ENCODE measurements at regions not wholly inside any gene's neighbourhood (a gene's known extent, or its start where the extent isn't known, plus 50 kb on each side); places are given as distances from the start of the nearest gene placed in this dataset.

- Histone ChIP-seq H2AFZ (ENCODE audit: low read length) (no peak overlapping the region), H3K4me2 (ENCODE audit: low read depth, low read length, poor library complexity, severe bottlenecking) (no peak overlapping the region), H3F3A (ENCODE audit: low read depth) (no peaks in the 10 kb centered on the region), H3K79me2 (ENCODE audit: insufficient read depth, low read length) (no peaks in the 10 kb centered on the region), H4K20me1 (ENCODE audit: insufficient read depth, low read length, poor library complexity, severe bottlenecking) (no peaks in the 10 kb centered on the region), H3K9me3 (ENCODE audit: insufficient read depth, low read depth, low read length) (no peaks in the 10 kb centered on the region), H3K9ac (ENCODE audit: low read depth, low read length, poor library complexity, severe bottlenecking) (no peak overlapping the region), H3K4me3 (ENCODE audit: low read length, poor library complexity, severe bottlenecking) (no peak overlapping the region), H3K36me3 (ENCODE audit: insufficient read depth, low read length) (no peaks in the 10 kb centered on the region), H3K9me2 (replicated peaks; ENCODE audit: low read depth, low read length) (no peaks in the 10 kb centered on the region), H3K27me3 (ENCODE audit: insufficient read depth, low read length, poor library complexity, severe bottlenecking) (no peaks in the 10 kb centered on the region), H3K4me1 (ENCODE audit: insufficient read depth, low read length, poor library complexity, severe bottlenecking) (no peaks in the 10 kb centered on the region)
- TF ChIP-seq EZH2phosphoT487 (IDR thresholded peaks at IDR 0.05; ENCODE audit: borderline replicate concordance) (no peak), CTCF (conservative IDR thresholded peaks at IDR 0.05; ENCODE audit: low read length) (no peak)
Measured at GRCh38 chr7:54337466-54337865, 204.7 kb upstream of the VSTM2A start.

- Histone ChIP-seq H3F3A (ENCODE audit: low read depth) (no peaks in the 10 kb centered on the region), H3K9ac (ENCODE audit: low read depth, low read length, poor library complexity, severe bottlenecking) (no peak overlapping the region), H3K4me2 (ENCODE audit: low read depth, low read length, poor library complexity, severe bottlenecking) (no peak overlapping the region), H3K27me3 (ENCODE audit: insufficient read depth, low read length, poor library complexity, severe bottlenecking) (no peaks in the 10 kb centered on the region), H3K4me3 (ENCODE audit: low read length, poor library complexity, severe bottlenecking) (no peak overlapping the region), H3K9me3 (ENCODE audit: insufficient read depth, low read depth, low read length) (no peaks in the 10 kb centered on the region), H3K9me2 (replicated peaks; ENCODE audit: low read depth, low read length) (no peaks in the 10 kb centered on the region), H3K79me2 (ENCODE audit: insufficient read depth, low read length) (no peaks in the 10 kb centered on the region), H2AFZ (ENCODE audit: low read length) (no peak overlapping the region), H3K4me1 (ENCODE audit: insufficient read depth, low read length, poor library complexity, severe bottlenecking) (no peaks in the 10 kb centered on the region), H3K36me3 (ENCODE audit: insufficient read depth, low read length) (no peaks in the 10 kb centered on the region), H4K20me1 (ENCODE audit: insufficient read depth, low read length, poor library complexity, severe bottlenecking) (no peaks in the 10 kb centered on the region)
- TF ChIP-seq CTCF (conservative IDR thresholded peaks at IDR 0.05; ENCODE audit: low read length): no peak
- TF ChIP-seq EZH2phosphoT487 (IDR thresholded peaks at IDR 0.05; ENCODE audit: borderline replicate concordance): no peak
Measured at GRCh38 chr7:54338319-54338718, 203.9 kb upstream of the VSTM2A start.

GRCh38 chr7:54339073-54339472 lies 203.1 kb upstream of the VSTM2A start:
- H3K4me3 ChIP-seq (ENCODE audit: low read length, poor library complexity, severe bottlenecking): no peak overlapping the region
- H3K9me3 ChIP-seq (ENCODE audit: insufficient read depth, low read depth, low read length): no peaks in the 10 kb centered on the region
- TF ChIP-seq CTCF (conservative IDR thresholded peaks at IDR 0.05; ENCODE audit: low read length) (no peak), EZH2phosphoT487 (IDR thresholded peaks at IDR 0.05; ENCODE audit: borderline replicate concordance) (no peak)
- H3K4me2 ChIP-seq (ENCODE audit: low read depth, low read length, poor library complexity, severe bottlenecking): no peak overlapping the region
- H3K4me1 ChIP-seq (ENCODE audit: insufficient read depth, low read length, poor library complexity, severe bottlenecking): no peaks in the 10 kb centered on the region
- H3K27me3 ChIP-seq (ENCODE audit: insufficient read depth, low read length, poor library complexity, severe bottlenecking): no peaks in the 10 kb centered on the region
- no peaks in the 10 kb centered on the region for H3K36me3 ChIP-seq (ENCODE audit: insufficient read depth, low read length)
- no peaks in the 10 kb centered on the region for H4K20me1 ChIP-seq (ENCODE audit: insufficient read depth, low read length, poor library complexity, severe bottlenecking)
- H3K9me2 ChIP-seq (replicated peaks; ENCODE audit: low read depth, low read length): no peaks in the 10 kb centered on the region
- H3F3A ChIP-seq (ENCODE audit: low read depth): no peaks in the 10 kb centered on the region
- H2AFZ ChIP-seq (ENCODE audit: low read length): no peak overlapping the region
- H3K9ac ChIP-seq (ENCODE audit: low read depth, low read length, poor library complexity, severe bottlenecking): no peak overlapping the region
- no peaks in the 10 kb centered on the region for H3K79me2 ChIP-seq (ENCODE audit: insufficient read depth, low read length)

All from Loucy (cell line).